ENCODE measurements at regions not wholly inside any gene's neighbourhood (a gene's known extent, or its start where the extent isn't known, plus 50 kb on each side); places are given as distances from the start of the nearest gene placed in this dataset.

GRCh38 chr3:177994976-177995375 is 541.3 kb upstream of the KCNMB2 start:
- no peak for TF ChIP-seq CTCF (conservative IDR thresholded peaks at IDR 0.05; ENCODE audit: low read length)
- TF ChIP-seq EZH2phosphoT487 (IDR thresholded peaks at IDR 0.05; ENCODE audit: borderline replicate concordance) = no peak

All from Loucy (cell line).